ENCODE measurements at regions not wholly inside any gene's neighbourhood (a gene's known extent, or its start where the extent isn't known, plus 50 kb on each side); places are given as distances from the start of the nearest gene placed in this dataset.

DNA sequence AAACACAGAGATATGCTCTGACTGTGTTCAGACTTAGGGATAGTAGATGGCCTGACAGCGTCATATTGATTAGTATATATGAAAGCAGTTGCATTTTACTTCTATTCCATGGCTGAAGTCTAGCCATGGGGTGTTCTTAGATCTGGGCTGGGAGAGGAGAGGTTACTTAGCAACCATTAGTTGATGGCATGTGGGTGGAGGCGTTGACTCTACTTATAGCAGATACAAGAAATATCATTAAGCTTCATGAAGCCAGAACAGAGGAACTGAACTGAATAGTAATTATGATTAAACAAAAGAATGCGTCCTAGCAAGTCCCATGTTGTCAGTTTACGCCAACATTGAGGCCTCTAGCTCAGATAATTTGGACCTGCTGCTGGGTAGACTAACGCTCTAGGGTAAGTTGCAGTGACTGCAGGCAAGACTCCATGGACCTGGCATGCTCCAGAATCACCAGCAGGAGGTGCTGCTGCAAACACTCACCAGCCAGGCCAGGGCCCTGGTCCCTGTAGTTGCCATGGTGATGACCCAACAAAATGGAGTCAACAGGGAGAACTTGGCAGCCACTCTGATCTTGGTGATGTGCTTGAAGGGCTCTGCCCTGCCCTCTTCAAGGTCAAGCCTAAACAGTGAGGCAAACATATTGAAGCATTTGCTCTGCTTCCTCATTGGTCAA lies 477.3 kb downstream of the PREX1 start:
- ChIA-PET POLR2A (interaction anchor here (1.1 to 1.2 kb wide), 2 partner anchors 10 to 14 kb away, joined by 3 to 5 read pairs; no protein-coding TSS in a partner anchor), SMC1A (ENCODE audit: uncharacterized antibody, unreplicated experiment) (interaction anchor here (0.9 to 1.3 kb wide), 2 partner anchors 11 to 20 kb away, joined by 3 to 4 read pairs; no protein-coding TSS in a partner anchor), RAD21 (ENCODE audit: unreplicated experiment) (interaction anchor here (1.1 to 1.4 kb wide), 2 partner anchors 15 to 122 kb away, joined by 3 to 4 read pairs; no protein-coding TSS in a partner anchor), CTCF (interaction anchor here (0.6 to 2.5 kb wide), 4 partner anchors 21 to 270 kb away, joined by 3 to 16 read pairs (median 3); no protein-coding TSS in a partner anchor)
- intact Hi-C loops (cut with micrococcal nuclease; ENCODE audit: unreplicated experiment) (no loop called here), in situ Hi-C loops (cut with MboI) (no loop called here)
- ATAC-seq, result peak; percentile 75
- H3K4me3 ChIP-seq, result no peak overlapping the region
- H3K27ac ChIP-seq (ENCODE audit: control insufficient read depth, insufficient read depth), result no peak overlapping the region
- no peaks in the 10 kb centered on the region for H3K79me2 ChIP-seq (ENCODE audit: control insufficient read depth, insufficient read depth, low read length)
- 56% methylated on average over 5 of the region's 5 CpGs for WGBS (ENCODE audit: insufficient coverage, insufficient replicate concordance, low lambda C conversion rate, missing lambda C conversion rate)
- H3K36me3 ChIP-seq (ENCODE audit: control insufficient read depth in 2 of 2, insufficient read depth in 2 of 2, low read length in 1 of 2), result no peaks in the 10 kb centered on the region
- H3K9ac ChIP-seq (ENCODE audit: control insufficient read depth, insufficient read depth, low read length), result no peak overlapping the region
- H3K9me3 ChIP-seq (replicated peaks; ENCODE audit: control insufficient read depth, insufficient read depth, low read length), result peaks cover 3% of the 10 kb centered on the region; the same call in 1 of the 3 replicates
- no peak overlapping the region for H3K4me2 ChIP-seq (ENCODE audit: control insufficient read depth, insufficient read depth)
- H4K20me1 ChIP-seq (ENCODE audit: control insufficient read depth, insufficient read depth), result no peaks in the 10 kb centered on the region
- no peaks in the 10 kb centered on the region for H3K4me1 ChIP-seq (ENCODE audit: control insufficient read depth, insufficient read depth, low read length)
- no peak overlapping the region for H2AFZ ChIP-seq (ENCODE audit: control insufficient read depth, low read depth, low read length)
- peak; percentile 85 for FAIRE-seq
- DNase-seq (ENCODE audit: low read depth, low spot score), result no peak
- no peaks in the 10 kb centered on the region for H3K27me3 ChIP-seq (replicated peaks in 1 of 2; ENCODE audit: control insufficient read depth in 2 of 2, insufficient read depth in 2 of 2, low read length in 1 of 2)
- BruUV-seq (replicated peaks), result no TSS peak
- TF ChIP-seq SIN3A (IDR thresholded peaks at IDR 0.05; ENCODE audit: low read depth, low read length) (no peak), BACH1 (IDR thresholded peaks at IDR 0.05; ENCODE audit: borderline replicate concordance) (no peak), YY1 (IDR thresholded peaks at IDR 0.05; ENCODE audit: low read depth, low read length) (peak; percentile 52; the same call in 1 of the 2 replicates), ETV6 (conservative IDR thresholded peaks at IDR 0.05 in 1 of 2, IDR thresholded peaks at IDR 0.05 in 1 of 2; ENCODE audit: borderline replicate concordance in 1 of 2, low read depth in 1 of 2) (0 out of 4 replicates have a peak, but pooled peaks of 1 of the 2 experiments have one; percentile 11), BMI1 (IDR thresholded peaks at IDR 0.05; ENCODE audit: borderline replicate concordance) (0 out of 2 replicates have a peak, but pooled peaks have one; percentile 35), MYB (IDR thresholded peaks at IDR 0.05; ENCODE audit: borderline replicate concordance, low read depth, low read length) (no peak), NR2F1 (conservative IDR thresholded peaks at IDR 0.05) (no peak), GABPA (IDR thresholded peaks at IDR 0.05; ENCODE audit: low read depth) (no peak), WRNIP1 (IDR thresholded peaks at IDR 0.05; ENCODE audit: borderline replicate concordance, low read depth, low read length) (no peak), PAX5 (IDR thresholded peaks at IDR 0.05; ENCODE audit: borderline replicate concordance, low read depth, low read length) (no peak), TCF3 (IDR thresholded peaks at IDR 0.05; ENCODE audit: borderline replicate concordance, insufficient read depth, low read depth, low read length) (no peak), CREM (IDR thresholded peaks at IDR 0.05; ENCODE audit: low read depth) (no peak), KAT2A (conservative IDR thresholded peaks at IDR 0.05; ENCODE audit: control insufficient read depth, low read depth, low read length) (no peak), ZSCAN29 (IDR thresholded peaks at IDR 0.05) (no peak), RAD21 (IDR thresholded peaks at IDR 0.05; ENCODE audit: insufficient read depth, low read depth, low read length) (peak; percentile 43), HDAC6 (IDR thresholded peaks at IDR 0.05; ENCODE audit: unreplicated experiment) (no peak), MEF2A (IDR thresholded peaks at IDR 0.05; ENCODE audit: insufficient read depth, low read depth, low read length) (no peak), RELA (IDR thresholded peaks at IDR 0.05; ENCODE audit: borderline replicate concordance, partially characterized antibody) (no peak)
- TF ChIP-seq, protein P1, sequence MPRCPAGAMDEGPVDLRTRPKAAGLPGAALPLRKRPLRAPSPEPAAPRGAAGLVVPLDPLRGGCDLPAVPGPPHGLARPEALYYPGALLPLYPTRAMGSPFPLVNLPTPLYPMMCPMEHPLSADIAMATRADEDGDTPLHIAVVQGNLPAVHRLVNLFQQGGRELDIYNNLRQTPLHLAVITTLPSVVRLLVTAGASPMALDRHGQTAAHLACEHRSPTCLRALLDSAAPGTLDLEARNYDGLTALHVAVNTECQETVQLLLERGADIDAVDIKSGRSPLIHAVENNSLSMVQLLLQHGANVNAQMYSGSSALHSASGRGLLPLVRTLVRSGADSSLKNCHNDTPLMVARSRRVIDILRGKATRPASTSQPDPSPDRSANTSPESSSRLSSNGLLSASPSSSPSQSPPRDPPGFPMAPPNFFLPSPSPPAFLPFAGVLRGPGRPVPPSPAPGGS (IDR thresholded peaks at IDR 0.05; ENCODE audit: borderline replicate concordance, insufficient read depth, low read depth, low read length, poor library complexity, severe bottlenecking), result no peak
- TF ChIP-seq, protein P2, sequence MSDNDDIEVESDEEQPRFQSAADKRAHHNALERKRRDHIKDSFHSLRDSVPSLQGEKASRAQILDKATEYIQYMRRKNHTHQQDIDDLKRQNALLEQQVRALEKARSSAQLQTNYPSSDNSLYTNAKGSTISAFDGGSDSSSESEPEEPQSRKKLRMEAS (IDR thresholded peaks at IDR 0.05; ENCODE audit: low read depth, low read length), result no peak
- TF ChIP-seq, protein P3, sequence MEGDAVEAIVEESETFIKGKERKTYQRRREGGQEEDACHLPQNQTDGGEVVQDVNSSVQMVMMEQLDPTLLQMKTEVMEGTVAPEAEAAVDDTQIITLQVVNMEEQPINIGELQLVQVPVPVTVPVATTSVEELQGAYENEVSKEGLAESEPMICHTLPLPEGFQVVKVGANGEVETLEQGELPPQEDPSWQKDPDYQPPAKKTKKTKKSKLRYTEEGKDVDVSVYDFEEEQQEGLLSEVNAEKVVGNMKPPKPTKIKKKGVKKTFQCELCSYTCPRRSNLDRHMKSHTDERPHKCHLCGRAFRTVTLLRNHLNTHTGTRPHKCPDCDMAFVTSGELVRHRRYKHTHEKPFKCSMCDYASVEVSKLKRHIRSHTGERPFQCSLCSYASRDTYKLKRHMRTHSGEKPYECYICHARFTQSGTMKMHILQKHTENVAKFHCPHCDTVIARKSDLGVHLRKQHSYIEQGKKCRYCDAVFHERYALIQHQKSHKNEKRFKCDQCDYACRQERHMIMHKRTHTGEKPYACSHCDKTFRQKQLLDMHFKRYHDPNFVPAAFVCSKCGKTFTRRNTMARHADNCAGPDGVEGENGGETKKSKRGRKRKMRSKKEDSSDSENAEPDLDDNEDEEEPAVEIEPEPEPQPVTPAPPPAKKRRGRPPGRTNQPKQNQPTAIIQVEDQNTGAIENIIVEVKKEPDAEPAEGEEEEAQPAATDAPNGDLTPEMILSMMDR (IDR thresholded peaks at IDR 0.05 in 2 of 3, conservative IDR thresholded peaks at IDR 0.05 in 1 of 3; ENCODE audit: control insufficient read depth in 2 of 3, extremely low read depth in 1 of 3, insufficient read depth in 1 of 3, low read depth in 3 of 3, low read length in 3 of 3), result peak; percentile 9 to 53 (median 41); a peak in 4 of 6 replicates
